Upper lobe of left lung (tissue), 6 donors: ENCODE measurements at regions not wholly inside any gene's neighbourhood (a gene's known extent, or its start where the extent isn't known, plus 50 kb on each side); places are given as distances from the start of the nearest gene placed in this dataset.

Experiments used
- ATAC-seq, 2 donors: fragments of 200-7000 bp; cut with Tn5 transposase; one replicate each; pipeline ENCODE4 v1.9.1; 2022; ENCODE audit warnings: mild to moderate bottlenecking in 2 of 2, moderate library complexity in 2 of 2; ENCODE audit not compliant: low FRiP score in 2 of 2
- DNase-seq, 2 donors: peaks; one replicate each; pipeline ENCODE4 v3.0.0-alpha.2; 2019 to 2020
- H3K27ac ChIP-seq, 4 donors: fragments of 200-600 bp; sonication (generic); one replicate each; pipeline ENCODE4 v1.5.1; 2016 to 2019
- H3K27me3 ChIP-seq, 4 donors: fragments of 200-600 bp; sonication (generic); one replicate each; pipeline ENCODE4 v1.5.1; 2017 to 2019
- H3K36me3 ChIP-seq, 4 donors: fragments of 200-600 bp; sonication (generic); one replicate each; pipeline ENCODE4 v1.5.1; 2016 to 2019
- H3K4me1 ChIP-seq, 4 donors: fragments of 200-600 bp; sonication (generic); one replicate each; pipeline ENCODE4 v1.5.1; 2018 to 2019
- H3K4me3 ChIP-seq, 4 donors: fragments of 200-600 bp; sonication (generic); one replicate each; pipeline ENCODE4 v1.5.1; 2017 to 2019; ENCODE audit warnings: mild to moderate bottlenecking in 2 of 4, moderate library complexity in 1 of 4
- H3K9me3 ChIP-seq, 4 donors: fragments of 200-600 bp; sonication (generic); one replicate each; pipeline ENCODE4 v1.5.1; 2018 to 2019
- CTCF ChIP-seq, 6 experiments: fragments of 450-650 bp in 4 of 6; fragments of 200-600 bp in 2 of 6; sonication (generic) in 2 of 6; IDR thresholded peaks; one replicate each; pipeline ENCODE4 v1.5.1; 2016 to 2019; ENCODE audit warnings: antibody characterized with exemption in 6 of 6
- EP300 ChIP-seq, 4 donors: sonication (generic); formaldehyde crosslinking; IDR thresholded peaks; one replicate each; pipeline ENCODE4 v1.5.1; 2017; ENCODE audit warnings: antibody characterized with exemption in 4 of 4, control low read depth in 2 of 4
- POLR2A ChIP-seq, 4 donors: fragments of 450-650 bp; IDR thresholded peaks; one replicate each; pipeline ENCODE4 v1.5.1; 2016 to 2017; ENCODE audit warnings: antibody characterized with exemption in 4 of 4, mild to moderate bottlenecking in 2 of 4
- POLR2AphosphoS5 ChIP-seq, 2 donors: sonication (generic); formaldehyde crosslinking; IDR thresholded peaks; one replicate each; pipeline ENCODE4 v1.5.1; 2017; ENCODE audit warnings: antibody characterized with exemption in 2 of 2
- WGBS, 2 donors: methylation state at CpG; one replicate each; pipeline ENCODE4 v1.1.5; 2017 to 2018; 5-methylcytosine and 5-hydroxymethylcytosine counted together
- donor health status: DM: no; HTN: no; CAD: no; lungs with moderate emphysema.
- donor health status: DM: no; HTN: yes; CAD: no; lungs with severe emphysema.

- no peaks in the 10 kb centered on the region for H3K9me3 ChIP-seq
- no peaks in the 10 kb centered on the region for H3K27me3 ChIP-seq
- H3K4me1 ChIP-seq = no peaks in the 10 kb centered on the region
- no peak for TF ChIP-seq POLR2AphosphoS5 (IDR thresholded peaks at IDR 0.05)
- TF ChIP-seq POLR2A (IDR thresholded peaks at IDR 0.05) = no peak
- TF ChIP-seq CTCF (IDR thresholded peaks at IDR 0.05) = no peak
- no peak for TF ChIP-seq EP300 (IDR thresholded peaks at IDR 0.05)
- DNase-seq (no peak), ATAC-seq (no peak)
- no peaks in the 10 kb centered on the region for H3K36me3 ChIP-seq
- no peak overlapping the region for H3K27ac ChIP-seq
- H3K4me3 ChIP-seq = no peak overlapping the region
Observed at GRCh38 chr6:8783191-8783590, 347.8 kb upstream of the SLC35B3 start.

- Histone ChIP-seq H3K27me3 (no peaks in the 10 kb centered on the region), H3K9me3 (no peaks in the 10 kb centered on the region), H3K36me3 (no peaks in the 10 kb centered on the region), H3K27ac (no peak overlapping the region), H3K4me3 (no peak overlapping the region), H3K4me1 (no peaks in the 10 kb centered on the region)
- no peak for ATAC-seq
- WGBS, 2 donors = 65 to 83% methylated on average over 2 of the region's 2 CpGs
- no peak for TF ChIP-seq POLR2AphosphoS5 (IDR thresholded peaks at IDR 0.05)
- TF ChIP-seq EP300 (IDR thresholded peaks at IDR 0.05) = no peak
- TF ChIP-seq CTCF (IDR thresholded peaks at IDR 0.05) = no peak
- no peak for TF ChIP-seq POLR2A (IDR thresholded peaks at IDR 0.05)
- DNase-seq = no peak
Observed at GRCh38 chr6:8780653-8781052, 345.3 kb upstream of the SLC35B3 start.

GRCh38 chr6:8764733-8765132 is 329.4 kb upstream of the SLC35B3 start:
- 62 to 69% methylated on average over 1 of the region's 1 CpG for WGBS, 2 donors
- H3K4me3 ChIP-seq = no peak overlapping the region
- DNase-seq (no peak), ATAC-seq (no peak)
- no peak for TF ChIP-seq POLR2AphosphoS5 (IDR thresholded peaks at IDR 0.05)
- TF ChIP-seq POLR2A (IDR thresholded peaks at IDR 0.05) = no peak
- no peak for TF ChIP-seq CTCF (IDR thresholded peaks at IDR 0.05)
- no peak for TF ChIP-seq EP300 (IDR thresholded peaks at IDR 0.05)
- no peaks in the 10 kb centered on the region for H3K27me3 ChIP-seq
- no peak overlapping the region for H3K27ac ChIP-seq
- no peaks in the 10 kb centered on the region for H3K4me1 ChIP-seq
- no peaks in the 10 kb centered on the region for H3K36me3 ChIP-seq
- no peaks in the 10 kb centered on the region for H3K9me3 ChIP-seq

- 67 to 82% methylated on average over 1 of the region's 1 CpG for WGBS, 2 donors
- Histone ChIP-seq H3K27ac (no peak overlapping the region), H3K4me3 (no peak overlapping the region), H3K4me1 (no peaks in the 10 kb centered on the region), H3K27me3 (no peaks in the 10 kb centered on the region), H3K36me3 (no peaks in the 10 kb centered on the region), H3K9me3 (no peaks in the 10 kb centered on the region)
- TF ChIP-seq CTCF (IDR thresholded peaks at IDR 0.05) (no peak), POLR2A (IDR thresholded peaks at IDR 0.05) (no peak), POLR2AphosphoS5 (IDR thresholded peaks at IDR 0.05) (no peak), EP300 (IDR thresholded peaks at IDR 0.05) (no peak)
- no peak for DNase-seq
- ATAC-seq = no peak
Observed at GRCh38 chr6:8760951-8761350, 325.6 kb upstream of the SLC35B3 start.

GRCh38 chr6:8758412-8758811 is 323.1 kb upstream of the SLC35B3 start:
- no peak for DNase-seq
- WGBS, 2 donors = 77 to 88% methylated on average over 4 of the region's 4 CpGs
- H3K4me1 ChIP-seq = no peaks in the 10 kb centered on the region
- no peaks in the 10 kb centered on the region for H3K36me3 ChIP-seq
- no peak overlapping the region for H3K27ac ChIP-seq
- no peak for TF ChIP-seq CTCF (IDR thresholded peaks at IDR 0.05)
- TF ChIP-seq EP300 (IDR thresholded peaks at IDR 0.05) = no peak
- TF ChIP-seq POLR2AphosphoS5 (IDR thresholded peaks at IDR 0.05) = no peak
- no peak for TF ChIP-seq POLR2A (IDR thresholded peaks at IDR 0.05)
- no peaks in the 10 kb centered on the region for H3K27me3 ChIP-seq
- H3K4me3 ChIP-seq = no peak overlapping the region
- H3K9me3 ChIP-seq = no peaks in the 10 kb centered on the region
- no peak for ATAC-seq
